SK-N-SH (cell line): ENCODE measurements at regions not wholly inside any gene's neighbourhood (a gene's known extent, or its start where the extent isn't known, plus 50 kb on each side); places are given as distances from the start of the nearest gene placed in this dataset.

Source experiments
- ELF1 ChIP-seq: IDR thresholded peaks from 2 replicates; pipeline ENCODE4 v1.4.0; 2012
- RAD21 ChIP-seq: IDR thresholded peaks from 2 replicates; pipeline ENCODE4 v1.6.1; 2012; ENCODE audit warnings: mild to moderate bottlenecking, low read length
- RFX5 ChIP-seq: IDR thresholded peaks from 2 replicates; pipeline ENCODE4 v1.6.1; 2012; ENCODE audit warnings: mild to moderate bottlenecking, improper control_type of control experiment, low read length
- TF ChIP-seq, protein P1 (sequence below): fragments of 200-600 bp; sonication (generic); IDR thresholded peaks from 2 replicates; pipeline ENCODE4 v1.6.1; 2017; ENCODE audit warnings: antibody characterized with exemption, mild to moderate bottlenecking, moderate library complexity
- TF ChIP-seq, protein P2 (sequence below): IDR thresholded peaks from 2 replicates; pipeline ENCODE4 v1.4.0; 2012; ENCODE audit warnings: low read depth
- TF ChIP-seq, protein P3 (sequence below): IDR thresholded peaks from 2 replicates; pipeline ENCODE4; 2012
- TF ChIP-seq, protein P4 (sequence below): IDR thresholded peaks from 2 replicates; pipeline ENCODE4 v1.6.1; 2012; ENCODE audit warnings: mild to moderate bottlenecking, low read depth, low read length, moderate library complexity

DNA sequence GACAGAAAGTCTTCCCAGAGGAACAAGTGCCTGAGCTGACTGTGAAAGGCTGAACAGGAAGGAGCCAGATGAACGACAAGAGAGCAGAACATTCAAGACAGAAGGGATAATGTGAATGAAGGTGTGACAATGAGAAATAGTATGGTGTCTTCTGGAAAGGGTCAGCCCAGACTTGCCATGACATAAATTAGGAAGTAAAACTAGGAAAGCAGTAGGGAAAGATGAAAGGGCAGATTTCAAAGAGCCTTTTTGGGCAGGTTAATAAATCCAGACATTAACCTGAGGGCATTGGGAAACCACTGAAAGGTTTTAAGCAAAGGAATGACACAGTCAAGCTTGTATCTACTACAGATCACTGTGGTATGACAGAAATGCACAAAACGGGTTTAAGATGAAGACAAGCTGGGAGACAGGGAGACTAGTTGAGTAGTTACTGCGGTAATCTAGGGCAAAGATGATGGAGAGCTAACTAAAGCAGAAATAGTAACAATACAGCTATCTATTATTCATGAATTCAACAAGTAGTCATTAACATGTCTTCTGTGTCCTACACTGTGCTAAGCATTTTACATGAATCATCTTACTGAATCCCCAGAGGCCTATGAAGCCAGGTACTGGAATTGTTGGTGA lies 580.9 kb upstream of the WWC1 start:
- TF ChIP-seq, protein P1, sequence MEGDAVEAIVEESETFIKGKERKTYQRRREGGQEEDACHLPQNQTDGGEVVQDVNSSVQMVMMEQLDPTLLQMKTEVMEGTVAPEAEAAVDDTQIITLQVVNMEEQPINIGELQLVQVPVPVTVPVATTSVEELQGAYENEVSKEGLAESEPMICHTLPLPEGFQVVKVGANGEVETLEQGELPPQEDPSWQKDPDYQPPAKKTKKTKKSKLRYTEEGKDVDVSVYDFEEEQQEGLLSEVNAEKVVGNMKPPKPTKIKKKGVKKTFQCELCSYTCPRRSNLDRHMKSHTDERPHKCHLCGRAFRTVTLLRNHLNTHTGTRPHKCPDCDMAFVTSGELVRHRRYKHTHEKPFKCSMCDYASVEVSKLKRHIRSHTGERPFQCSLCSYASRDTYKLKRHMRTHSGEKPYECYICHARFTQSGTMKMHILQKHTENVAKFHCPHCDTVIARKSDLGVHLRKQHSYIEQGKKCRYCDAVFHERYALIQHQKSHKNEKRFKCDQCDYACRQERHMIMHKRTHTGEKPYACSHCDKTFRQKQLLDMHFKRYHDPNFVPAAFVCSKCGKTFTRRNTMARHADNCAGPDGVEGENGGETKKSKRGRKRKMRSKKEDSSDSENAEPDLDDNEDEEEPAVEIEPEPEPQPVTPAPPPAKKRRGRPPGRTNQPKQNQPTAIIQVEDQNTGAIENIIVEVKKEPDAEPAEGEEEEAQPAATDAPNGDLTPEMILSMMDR = no peak
- no peak for TF ChIP-seq RFX5
- TF ChIP-seq, protein P2, sequence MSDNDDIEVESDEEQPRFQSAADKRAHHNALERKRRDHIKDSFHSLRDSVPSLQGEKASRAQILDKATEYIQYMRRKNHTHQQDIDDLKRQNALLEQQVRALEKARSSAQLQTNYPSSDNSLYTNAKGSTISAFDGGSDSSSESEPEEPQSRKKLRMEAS = no peak
- TF ChIP-seq RAD21 = no peak
- TF ChIP-seq, protein P3, sequence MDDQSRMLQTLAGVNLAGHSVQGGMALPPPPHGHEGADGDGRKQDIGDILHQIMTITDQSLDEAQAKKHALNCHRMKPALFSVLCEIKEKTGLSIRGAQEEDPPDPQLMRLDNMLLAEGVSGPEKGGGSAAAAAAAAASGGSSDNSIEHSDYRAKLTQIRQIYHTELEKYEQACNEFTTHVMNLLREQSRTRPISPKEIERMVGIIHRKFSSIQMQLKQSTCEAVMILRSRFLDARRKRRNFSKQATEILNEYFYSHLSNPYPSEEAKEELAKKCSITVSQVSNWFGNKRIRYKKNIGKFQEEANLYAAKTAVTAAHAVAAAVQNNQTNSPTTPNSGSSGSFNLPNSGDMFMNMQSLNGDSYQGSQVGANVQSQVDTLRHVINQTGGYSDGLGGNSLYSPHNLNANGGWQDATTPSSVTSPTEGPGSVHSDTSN = no peak
- TF ChIP-seq, protein P4, sequence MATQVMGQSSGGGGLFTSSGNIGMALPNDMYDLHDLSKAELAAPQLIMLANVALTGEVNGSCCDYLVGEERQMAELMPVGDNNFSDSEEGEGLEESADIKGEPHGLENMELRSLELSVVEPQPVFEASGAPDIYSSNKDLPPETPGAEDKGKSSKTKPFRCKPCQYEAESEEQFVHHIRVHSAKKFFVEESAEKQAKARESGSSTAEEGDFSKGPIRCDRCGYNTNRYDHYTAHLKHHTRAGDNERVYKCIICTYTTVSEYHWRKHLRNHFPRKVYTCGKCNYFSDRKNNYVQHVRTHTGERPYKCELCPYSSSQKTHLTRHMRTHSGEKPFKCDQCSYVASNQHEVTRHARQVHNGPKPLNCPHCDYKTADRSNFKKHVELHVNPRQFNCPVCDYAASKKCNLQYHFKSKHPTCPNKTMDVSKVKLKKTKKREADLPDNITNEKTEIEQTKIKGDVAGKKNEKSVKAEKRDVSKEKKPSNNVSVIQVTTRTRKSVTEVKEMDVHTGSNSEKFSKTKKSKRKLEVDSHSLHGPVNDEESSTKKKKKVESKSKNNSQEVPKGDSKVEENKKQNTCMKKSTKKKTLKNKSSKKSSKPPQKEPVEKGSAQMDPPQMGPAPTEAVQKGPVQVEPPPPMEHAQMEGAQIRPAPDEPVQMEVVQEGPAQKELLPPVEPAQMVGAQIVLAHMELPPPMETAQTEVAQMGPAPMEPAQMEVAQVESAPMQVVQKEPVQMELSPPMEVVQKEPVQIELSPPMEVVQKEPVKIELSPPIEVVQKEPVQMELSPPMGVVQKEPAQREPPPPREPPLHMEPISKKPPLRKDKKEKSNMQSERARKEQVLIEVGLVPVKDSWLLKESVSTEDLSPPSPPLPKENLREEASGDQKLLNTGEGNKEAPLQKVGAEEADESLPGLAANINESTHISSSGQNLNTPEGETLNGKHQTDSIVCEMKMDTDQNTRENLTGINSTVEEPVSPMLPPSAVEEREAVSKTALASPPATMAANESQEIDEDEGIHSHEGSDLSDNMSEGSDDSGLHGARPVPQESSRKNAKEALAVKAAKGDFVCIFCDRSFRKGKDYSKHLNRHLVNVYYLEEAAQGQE = no peak
- TF ChIP-seq ELF1 = no peak
